Occipital lobe (tissue), 1 donor: ENCODE measurements at regions not wholly inside any gene's neighbourhood (a gene's known extent, or its start where the extent isn't known, plus 50 kb on each side); places are given as distances from the start of the nearest gene placed in this dataset.
A peak's percentile ranks its signal among the peaks of the same experiment; 100 is the strongest.

Experiments
- DNase-seq: peaks from one replicate; lab custom pipeline; 2025; lab: John Stamatoyannopoulos, UW

DNA sequence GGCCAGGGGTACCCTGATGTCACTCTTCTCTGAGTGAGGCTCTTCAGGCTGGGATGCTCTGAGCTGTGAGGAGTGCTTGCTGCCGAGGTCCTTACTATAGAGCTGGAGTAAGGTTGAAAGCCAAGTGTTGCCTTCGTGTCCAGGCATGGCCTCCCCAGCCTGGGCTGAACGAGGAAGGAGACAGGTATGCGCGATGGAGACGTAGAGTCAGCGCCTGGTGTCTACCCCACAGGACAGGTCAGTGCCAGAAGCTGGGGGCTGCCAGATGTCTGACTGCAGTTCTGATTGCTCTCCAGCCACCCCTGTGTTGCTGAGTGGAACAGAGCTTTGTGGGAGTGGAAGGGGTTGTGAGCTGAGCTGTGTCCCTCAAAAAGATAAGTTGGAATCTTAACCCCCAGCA lies 135.8 kb upstream of the AJAP1 start:
- DNase-seq = no peak

DNA sequence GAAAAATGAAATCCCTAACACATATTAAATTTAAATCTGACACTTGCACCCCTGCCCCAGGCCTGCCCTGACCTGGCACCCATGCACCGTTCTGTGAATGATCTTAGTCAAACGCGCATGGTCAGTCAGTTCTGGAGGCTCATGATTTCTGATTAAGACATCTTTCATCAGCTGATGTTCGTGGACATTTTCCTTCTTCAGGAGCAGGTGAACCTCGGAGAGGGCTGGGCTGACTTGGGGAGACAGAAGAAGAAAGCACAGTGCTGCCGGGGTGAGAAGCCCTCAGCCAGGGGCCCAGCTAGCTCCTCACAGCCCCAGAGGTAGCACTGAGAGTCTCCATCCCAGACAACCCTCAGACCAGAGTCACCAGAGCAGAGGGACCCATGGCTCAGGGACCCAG lies 134.5 kb upstream of the AJAP1 start:
- DNase-seq = no peak

DNA sequence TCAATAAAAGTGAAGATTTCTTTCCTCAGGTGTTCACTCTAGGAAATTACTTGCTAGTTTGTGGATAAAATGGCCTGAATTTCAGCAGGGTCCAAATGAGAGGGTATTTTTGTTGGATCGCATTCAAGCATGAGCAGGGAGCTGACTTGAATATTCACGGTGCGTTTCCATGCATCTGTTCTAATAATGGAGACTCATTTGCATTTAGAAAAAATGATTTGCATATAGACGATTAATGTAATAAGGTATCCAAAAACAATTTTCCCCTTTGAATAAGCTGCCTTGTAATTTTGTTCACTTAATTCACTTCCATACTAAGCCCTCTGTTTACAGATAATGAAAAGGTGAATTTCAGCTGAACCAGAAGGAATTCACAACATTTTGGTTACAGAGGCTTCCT lies 130.9 kb upstream of the AJAP1 start:
- no peak for DNase-seq

DNA sequence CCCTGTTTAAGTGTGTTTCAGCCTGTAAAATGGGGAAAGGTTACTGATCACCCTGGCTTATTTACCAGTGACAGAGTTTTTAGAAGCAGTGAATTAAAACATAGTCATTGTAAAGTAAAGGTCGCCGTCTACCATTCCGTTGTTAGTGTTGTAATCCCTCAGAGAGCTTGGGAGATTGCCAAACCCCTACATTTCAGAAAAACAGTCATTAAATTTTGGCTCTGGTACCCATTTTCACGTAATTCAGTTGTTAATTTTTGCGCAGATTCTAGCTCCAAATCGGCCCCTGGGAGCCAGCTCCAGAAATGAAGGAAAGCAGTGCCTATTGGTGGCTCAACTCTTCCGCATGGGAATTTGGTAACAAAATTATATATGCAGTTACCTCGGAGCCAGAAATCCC lies 127.7 kb upstream of the AJAP1 start:
- DNase-seq = no peak

DNA sequence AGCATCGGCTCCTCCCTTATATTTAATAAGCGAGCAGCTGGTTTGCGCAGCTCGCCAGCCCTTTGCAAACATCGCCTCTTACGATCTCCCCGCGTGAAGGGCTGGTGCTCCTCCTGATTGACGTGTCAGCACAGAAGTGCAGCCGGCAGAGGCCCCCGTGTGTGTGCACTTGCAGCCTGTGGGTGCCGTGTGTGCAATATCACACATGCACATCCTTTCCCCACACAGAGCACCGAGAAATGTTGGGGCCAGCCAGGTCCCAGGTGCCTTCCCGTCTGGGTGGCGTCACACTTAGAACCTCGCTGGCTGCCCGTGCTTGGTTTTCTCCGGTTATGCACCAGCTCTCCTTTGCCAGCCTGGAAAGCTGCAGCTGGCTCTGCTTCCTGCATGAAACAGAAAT lies 126.6 kb upstream of the AJAP1 start:
- peak; percentile 9 for DNase-seq

DNA sequence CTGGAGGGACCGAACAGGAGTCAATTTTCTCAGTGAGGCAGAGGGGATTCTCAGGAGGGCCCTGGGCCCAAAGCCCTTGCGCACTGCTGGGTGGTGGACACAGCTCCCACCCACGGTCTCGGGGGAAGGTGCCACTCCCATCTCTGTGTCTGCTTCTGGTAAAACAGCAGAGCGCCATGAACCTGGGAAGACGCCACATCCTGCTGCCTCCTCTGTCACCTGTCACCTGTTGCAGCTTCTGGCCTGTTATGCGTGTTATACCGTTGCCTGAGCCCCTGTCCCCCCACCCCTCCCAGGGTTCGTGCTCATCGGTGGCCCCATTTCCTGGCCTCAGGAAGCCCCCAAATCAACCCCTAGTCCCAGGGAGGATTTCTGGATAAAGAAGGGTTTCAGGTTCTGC lies 125.8 kb upstream of the AJAP1 start:
- DNase-seq = no peak

DNA sequence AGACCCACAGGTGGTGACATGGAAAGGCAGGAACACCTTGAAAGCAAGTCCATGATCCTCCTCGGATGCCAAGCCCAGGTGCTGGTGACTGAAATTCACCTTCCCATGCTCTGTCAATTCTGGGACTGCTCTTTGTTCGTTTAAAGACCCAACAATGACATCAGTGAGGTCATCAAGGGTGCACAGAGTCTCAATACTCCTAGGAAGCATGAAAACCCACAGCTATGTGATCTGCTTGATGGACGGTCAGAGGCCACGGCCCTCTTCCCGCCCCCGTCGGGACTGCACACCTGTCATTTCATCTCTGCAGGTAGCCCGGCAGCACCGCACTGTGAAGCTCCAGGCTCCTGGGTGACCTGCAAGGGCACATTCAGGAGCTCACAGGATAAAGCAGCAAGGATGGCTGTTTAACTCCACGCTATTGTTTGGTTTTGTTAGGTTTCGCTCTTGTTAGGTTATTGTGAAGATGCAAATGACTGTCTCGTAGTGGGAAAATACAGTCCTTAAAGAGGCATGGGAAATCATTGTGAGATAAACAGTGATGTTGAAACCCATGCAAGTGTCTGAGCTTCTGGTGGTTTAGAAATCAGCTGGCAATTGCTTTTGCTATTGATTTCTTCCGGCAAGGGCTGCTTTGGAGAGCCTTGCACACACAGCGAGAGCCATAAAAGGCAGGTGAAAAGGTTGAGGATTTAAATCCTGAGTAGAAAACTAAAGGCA lies 124.8 kb upstream of the AJAP1 start:
- no peak for DNase-seq

DNA sequence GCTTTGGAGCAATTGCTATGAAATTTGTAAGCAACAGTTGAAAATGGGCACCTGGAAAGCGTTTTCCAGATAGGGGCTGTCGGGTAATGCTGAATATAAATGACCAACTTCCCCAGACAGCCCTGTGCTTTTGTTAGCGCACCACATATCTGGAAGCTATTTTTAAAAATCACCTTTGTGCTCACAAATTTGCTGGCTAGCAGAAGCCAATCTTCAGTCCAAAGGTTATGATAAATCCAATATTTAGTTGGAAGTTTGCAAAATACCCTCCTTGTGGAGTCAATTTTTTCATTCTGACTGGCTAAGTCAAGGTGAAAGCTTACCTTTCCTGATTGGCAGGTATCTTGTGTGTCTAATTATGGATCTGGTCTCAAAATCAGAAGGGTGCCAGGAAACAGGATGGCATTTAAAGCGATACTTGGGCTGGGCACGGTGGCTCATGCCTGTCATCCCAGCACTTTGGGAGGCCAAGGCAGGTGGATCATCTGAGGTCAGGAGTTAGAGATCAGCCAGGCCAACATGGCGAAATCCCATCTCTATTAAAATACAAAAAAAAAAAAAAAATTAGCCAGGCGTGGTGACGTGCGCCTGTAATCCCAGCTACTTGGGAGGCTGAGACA lies 124.1 kb upstream of the AJAP1 start:
- no peak for DNase-seq

DNA sequence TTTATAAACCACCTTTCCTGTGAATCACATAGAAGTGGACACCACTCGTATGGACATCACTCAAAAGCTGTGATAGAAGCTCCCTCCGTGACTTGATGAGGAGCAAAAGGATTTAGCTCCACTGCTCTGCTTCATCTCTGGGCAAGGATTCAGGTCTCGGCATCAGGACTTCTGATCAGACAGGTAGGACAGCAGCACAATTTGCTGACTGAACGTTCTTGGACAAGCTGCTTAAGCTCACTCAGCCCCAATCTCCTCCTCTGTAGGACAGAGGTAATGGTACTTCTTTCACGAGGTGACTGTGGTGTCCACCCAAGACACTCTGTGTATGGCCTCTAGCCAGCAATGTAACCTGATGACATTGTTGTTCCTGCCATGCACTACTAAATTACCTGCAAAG lies 122.6 kb upstream of the AJAP1 start:
- no peak for DNase-seq

DNA sequence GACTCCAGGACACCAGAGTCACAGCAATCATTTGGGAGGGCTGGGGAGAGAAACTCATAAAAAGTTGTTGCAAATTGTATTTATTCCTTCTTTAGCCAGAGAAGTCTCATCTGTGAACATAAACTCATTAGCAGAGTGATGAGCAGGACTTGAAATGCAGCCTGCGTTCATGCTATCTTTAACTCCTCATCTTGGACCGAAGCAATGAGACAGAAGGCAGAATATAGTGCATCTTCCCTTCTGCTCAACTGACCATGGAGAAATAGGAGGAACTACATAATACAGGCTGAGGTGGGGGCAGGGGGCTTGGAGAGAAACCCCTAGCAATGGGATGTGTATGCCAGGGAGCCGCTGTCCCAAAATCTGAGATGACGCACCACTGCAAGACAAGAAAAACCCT lies 121.8 kb upstream of the AJAP1 start:
- DNase-seq = no peak

DNA sequence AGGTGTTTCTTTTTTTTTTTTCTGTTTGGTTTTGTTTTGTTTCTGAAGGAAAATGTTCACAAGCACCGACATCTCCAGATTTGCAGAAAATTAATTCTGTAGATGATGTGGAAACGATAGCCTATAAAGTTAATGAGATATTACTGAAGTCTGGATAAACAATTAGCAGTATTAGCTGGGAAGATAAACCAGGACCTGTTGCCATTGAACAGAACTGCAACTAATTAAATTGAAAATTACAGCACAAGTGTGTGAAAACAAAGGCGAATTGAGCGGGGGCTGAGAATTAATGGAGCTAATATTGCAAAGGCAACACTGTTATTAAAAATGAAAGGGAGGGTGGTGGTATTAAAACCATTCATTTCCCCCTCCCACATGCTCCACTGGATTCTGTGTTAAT lies 107.5 kb upstream of the AJAP1 start:
- DNase-seq = no peak

DNA sequence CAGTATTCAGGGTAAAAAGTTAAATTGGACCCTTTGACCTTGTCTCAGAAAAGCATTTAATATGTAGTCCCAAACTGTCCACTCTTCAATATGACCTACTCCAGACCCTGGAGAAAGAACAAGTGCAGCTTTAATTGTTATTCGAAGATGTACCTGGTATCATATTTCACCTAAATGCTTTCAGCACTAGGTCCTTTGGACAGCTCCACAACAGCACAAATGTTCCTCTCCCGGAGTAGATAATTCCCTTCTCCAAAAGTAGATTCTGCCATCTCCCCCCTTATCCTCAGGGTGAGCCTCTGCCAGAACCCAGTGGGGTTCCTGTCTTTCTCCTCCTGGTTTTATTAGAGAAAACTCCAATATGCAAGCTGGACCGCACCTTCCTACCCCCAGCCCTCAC lies 104.5 kb upstream of the AJAP1 start:
- no peak for DNase-seq

DNA sequence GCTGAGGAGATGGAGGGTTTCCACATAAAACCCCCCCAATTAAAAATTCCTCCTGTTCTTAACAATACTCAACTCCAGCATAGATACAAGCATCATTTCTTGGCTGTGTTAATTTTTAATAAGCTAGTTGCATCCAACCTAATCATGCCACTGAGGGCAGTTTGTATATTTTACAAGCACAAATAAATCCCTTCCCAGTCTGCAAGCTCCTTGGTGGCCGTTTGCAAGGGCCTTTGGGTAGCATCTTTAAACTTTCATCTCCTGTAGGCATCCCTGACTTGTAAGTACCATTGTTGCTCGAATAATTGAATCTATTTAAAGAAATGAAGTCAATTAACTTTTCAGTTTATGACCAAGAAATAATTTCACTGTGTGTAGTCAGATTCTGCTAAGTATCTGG lies 103.5 kb upstream of the AJAP1 start:
- no peak for DNase-seq

DNA sequence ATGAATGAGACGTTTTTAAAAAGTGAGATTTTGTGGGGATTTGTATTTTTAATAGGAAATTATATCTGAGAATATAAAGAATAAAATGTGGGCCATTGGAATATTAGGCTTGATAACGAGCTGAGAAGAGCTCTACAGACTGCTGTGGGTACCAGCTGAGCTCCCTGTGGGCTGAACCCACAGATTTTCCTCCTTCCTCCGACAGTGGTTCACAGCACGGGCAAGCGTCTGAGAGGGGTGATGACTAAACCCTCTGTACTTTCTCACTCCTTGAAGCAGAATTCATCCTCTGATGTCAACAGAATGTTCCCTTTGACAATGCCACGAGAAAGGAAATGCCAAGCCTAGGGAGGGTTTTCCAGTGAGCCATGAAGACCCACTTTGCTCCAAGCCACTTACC lies 102.7 kb upstream of the AJAP1 start:
- DNase-seq = no peak

DNA sequence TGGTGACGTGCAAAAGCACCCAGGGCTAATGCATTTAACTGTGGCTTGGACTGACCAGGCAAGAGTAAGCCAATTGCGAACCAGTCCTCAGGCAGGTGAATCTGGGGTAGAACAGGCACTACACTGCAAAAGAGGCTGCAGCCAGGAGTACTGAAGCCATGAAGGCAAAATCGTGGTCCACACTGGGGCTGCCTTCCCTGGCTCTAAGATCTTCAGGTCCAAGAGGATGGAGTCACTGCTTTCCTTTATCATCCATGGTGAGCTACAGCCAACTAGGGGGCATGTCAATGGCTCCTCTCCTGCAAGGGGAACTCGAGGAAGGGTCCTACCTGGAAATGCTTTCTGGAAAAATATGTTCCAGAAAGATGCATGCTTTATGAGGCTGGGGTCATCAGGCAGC lies 100.6 kb upstream of the AJAP1 start:
- DNase-seq = no peak

DNA sequence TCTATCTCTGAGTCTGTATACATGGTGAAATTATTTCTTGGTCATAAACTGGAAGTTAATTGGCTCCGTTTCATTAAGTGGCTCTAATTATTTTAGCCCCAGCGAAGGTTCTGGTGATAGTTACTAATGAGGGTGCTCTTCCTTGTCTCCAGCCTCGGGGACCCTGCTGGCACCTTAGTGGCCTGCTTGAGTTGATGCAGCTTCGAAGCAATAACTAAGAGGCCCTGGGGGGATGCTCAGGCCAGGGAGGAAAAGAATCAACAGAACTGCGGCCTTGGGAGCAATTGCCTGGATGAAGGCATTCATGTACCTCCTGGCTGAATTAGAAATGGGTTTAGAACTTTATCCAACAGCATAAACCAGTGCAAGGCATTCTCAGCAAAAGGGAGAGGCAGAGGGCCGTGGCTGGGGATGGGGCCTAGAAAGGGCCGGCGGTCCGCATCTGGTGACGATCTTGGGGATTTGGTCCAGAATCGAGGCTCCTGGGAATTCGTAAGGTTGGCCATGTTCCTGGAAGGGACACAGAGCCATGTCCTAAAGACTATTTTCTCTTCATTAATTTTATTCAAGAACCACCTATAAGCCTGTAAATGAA lies 100.0 kb upstream of the AJAP1 start:
- no peak for DNase-seq

DNA sequence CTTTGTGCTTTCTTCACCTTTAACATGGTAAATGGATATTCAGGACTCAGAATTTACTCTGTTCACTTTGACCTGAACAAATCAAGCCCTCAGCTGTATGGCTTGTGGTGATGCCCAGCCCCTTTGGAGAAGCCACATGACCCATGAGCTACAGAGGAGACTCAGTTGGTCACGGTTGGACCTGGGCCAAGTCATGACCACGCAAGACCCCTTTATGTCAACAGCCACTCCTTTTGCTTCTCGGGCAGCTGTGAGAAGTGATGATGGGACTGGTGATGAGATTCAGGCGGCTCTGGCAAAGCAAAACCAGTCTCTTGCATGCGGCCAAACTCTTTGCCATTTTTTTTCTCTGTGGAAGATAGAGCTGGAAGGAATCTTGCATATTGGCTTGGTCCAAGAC lies 96.5 kb upstream of the AJAP1 start:
- DNase-seq = no peak

DNA sequence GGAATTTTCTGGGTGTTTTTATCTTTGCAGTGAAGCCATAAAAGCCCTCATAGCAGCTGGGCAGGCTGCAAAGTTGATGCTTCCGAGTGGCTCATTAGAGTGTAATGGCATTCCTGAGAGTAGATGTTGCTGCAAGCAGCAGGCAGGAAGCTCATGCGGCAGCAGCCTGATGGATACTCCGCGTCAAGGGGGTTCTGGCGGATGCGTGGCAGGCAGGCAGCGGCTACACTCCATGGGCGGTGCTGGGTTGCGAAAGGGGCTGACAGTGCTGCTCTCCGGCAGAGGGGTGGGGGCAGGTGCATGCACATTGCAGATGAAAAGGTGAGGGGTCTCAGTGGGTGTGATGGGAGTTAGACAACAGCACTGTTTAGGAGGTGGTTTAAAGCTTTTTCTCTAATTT lies 93.2 kb upstream of the AJAP1 start:
- no peak for DNase-seq

DNA sequence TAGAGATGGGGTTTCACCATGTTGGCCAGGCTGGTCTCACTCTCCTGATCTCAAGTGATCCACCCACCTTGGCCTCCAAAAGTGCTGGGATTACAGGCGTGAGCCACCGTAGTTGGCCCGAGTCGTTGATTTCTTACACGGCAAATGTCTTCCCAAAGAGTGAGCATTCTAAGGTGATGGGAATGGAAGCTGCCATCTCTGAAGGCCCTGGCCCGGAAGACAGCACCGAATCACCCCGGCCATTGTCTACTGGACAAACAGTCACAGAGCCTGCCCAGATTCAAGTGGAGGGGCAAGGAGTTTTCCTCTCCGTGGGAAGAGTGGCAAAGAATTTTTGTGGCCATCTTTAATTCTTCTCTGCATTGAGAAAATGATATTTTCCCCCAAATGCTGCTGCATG lies 92.1 kb upstream of the AJAP1 start:
- no peak for DNase-seq

DNA sequence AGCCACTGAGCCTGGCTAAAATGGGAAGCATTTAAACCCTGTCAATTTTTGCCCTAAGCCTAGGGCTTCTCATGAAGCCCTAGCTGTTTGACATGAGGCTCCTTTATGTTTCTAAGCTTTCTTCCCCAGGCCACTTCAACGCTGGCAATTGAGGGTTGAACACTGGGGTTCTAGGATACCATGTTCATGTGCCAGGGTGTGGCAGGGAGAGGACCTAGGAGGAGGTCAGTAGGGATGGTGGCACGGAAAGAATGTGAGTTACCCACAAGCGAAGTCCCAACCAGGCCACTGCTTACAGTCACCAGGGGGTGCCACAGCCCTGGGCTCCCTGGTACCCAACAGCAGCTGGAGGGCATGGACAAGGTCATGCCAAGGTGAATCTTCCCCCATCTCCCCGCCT lies 90.8 kb upstream of the AJAP1 start:
- no peak for DNase-seq

DNA sequence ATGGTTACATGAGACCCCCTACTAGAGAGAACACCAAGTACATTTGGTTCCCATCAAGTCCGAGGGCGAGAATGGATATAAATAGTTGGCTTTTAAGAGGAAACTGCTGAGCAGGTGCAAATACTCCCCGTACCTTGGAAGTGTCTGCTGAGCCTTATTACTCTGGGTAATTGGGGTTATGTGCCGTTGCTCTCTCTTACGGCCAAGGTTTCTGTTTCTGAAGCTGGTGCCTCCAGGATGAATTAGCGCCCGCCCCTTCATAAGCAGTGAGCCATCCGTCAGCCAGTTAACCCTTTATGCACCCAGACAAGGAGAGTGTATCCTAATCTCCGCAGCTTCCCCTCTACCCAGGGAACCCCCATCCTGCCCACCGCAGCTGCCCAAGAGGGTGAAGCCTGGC lies 90.4 kb upstream of the AJAP1 start:
- DNase-seq = no peak

DNA sequence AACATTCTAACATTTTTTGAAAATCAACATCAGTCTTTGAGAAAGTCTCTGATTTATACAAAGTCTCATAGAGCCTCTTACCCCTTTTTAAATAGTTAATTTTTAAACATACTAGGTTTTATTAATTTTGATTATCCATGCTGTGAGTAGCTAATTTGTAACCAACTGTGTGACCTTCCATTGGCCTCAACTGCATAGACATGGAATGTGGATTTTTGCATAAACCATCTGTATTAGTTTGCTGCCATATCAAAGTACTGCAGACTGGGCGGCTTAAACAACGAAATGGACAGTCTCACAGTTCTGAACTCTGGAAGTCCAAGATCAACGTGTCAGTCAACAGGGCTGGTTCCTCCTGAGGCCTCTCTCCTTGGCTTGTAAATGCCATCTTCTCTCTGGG lies 89.2 kb upstream of the AJAP1 start:
- DNase-seq = no peak

DNA sequence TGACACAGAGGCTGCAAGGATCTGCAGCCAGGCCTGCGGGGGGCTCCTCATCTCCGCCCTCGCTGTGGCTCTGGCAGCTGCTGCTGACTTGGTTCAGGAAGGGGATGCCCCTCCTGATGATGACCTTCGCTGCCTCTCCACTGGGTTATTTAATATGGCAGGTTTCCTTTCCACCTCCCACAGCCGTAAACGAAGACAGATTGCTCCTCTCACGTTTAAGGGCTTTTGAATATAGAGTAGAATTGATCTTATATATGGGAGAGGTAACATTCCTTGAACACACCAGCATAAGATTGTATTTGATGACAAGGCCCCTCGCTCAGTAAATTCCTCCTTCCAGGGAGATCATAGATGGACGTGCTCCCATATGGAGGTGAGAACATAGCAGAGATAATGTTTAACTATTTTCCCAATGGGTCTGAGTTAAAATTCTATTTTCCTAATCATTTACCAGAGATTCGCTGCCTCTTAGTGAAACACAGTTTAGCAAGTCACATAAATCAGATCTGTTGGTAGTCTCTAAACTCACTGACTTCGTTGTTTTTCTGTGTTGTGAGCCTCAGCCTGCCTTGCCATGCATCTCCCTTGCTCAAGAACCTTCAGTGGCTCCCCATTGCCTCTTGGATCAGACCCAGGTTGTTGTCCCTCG lies 88.5 kb upstream of the AJAP1 start:
- DNase-seq = no peak
